WTC11 (cell line): ENCODE measurements at regions not wholly inside any gene's neighbourhood (a gene's known extent, or its start where the extent isn't known, plus 50 kb on each side); places are given as distances from the start of the nearest gene placed in this dataset.

Experiments
- KAT7 ChIP-seq: sonication (generic); formaldehyde crosslinking; IDR thresholded peaks from 2 replicates; pipeline ENCODE4 v1.8.1; 2023; ENCODE audit warnings: missing genetic modification reagents, mild to moderate bottlenecking, borderline replicate concordance
- RELA ChIP-seq: sonication (generic); formaldehyde crosslinking; IDR thresholded peaks from 2 replicates; pipeline ENCODE4 v1.8.1; 2022; ENCODE audit warnings: missing genetic modification reagents, mild to moderate bottlenecking, borderline replicate concordance
- USF2 ChIP-seq: sonication (generic); formaldehyde crosslinking; IDR thresholded peaks from 2 replicates; pipeline ENCODE4 v1.8.1; 2023; ENCODE audit warnings: mild to moderate bottlenecking, missing genetic modification reagents, moderate library complexity

GRCh38 chrX:129116676-129117470 is 406.4 kb downstream of the SMARCA1 start:
- TF ChIP-seq USF2 (CRISPR knock-in tag) (no peak), RELA (CRISPR knock-in tag) (no peak), KAT7 (CRISPR knock-in tag) (no peak)
